ENCODE measurements at regions not wholly inside any gene's neighbourhood (a gene's known extent, or its start where the extent isn't known, plus 50 kb on each side); places are given as distances from the start of the nearest gene placed in this dataset.
"Not testable (repeated sequence)": the region's sequence is repeated elsewhere in the genome, so short reads cannot be mapped to it uniquely, and the experiment has no call there.

DNA sequence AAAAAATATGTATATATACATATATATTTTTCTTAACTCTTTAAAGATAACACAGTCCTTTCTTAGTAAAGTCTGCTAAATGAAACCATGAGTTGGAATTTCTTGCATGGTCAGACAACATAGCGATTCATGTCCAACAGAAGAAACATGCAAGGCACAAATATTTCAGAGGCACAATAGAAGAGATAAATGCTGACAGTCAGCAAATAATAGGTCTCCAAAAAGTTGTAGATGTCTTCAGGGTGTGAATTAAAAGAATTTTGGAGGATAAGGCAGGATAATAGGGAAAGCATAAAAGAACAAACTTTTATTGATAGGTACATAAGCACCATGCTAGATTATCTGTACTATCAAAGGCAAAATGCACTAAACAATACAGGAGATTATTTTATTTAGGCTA lies 800.2 kb downstream of the PLCL1 start:
- Histone ChIP-seq H3K4me1 (ENCODE audit: control insufficient read depth, extremely low read depth, insufficient read depth, low read length) (no peaks in the 10 kb centered on the region), H3K79me2 (ENCODE audit: control insufficient read depth, insufficient read depth, low read length) (no peaks in the 10 kb centered on the region), H3K4me3 (ENCODE audit: control insufficient read depth in 2 of 3, extremely low read depth in 1 of 3, insufficient read depth in 2 of 3, low read depth in 1 of 3, low read length in 3 of 3) (no peak overlapping the region), H2AFZ (ENCODE audit: control insufficient read depth, low read length) (no peak overlapping the region), H4K20me1 (ENCODE audit: control insufficient read depth, extremely low read depth, insufficient read depth, low read length) (no peaks in the 10 kb centered on the region), H3K4me2 (ENCODE audit: control insufficient read depth, extremely low read depth, insufficient read depth, low read depth, low read length) (no peak overlapping the region), H3K9me1 (ENCODE audit: control insufficient read depth, extremely low read depth, insufficient read depth, low read length) (no peaks in the 10 kb centered on the region), H3K9me3 (ENCODE audit: control insufficient read depth, low read depth, low read length) (no peaks in the 10 kb centered on the region), H3K9ac (ENCODE audit: control insufficient read depth, extremely low read depth, insufficient read depth, low read length) (no peak overlapping the region), H3K36me3 (ENCODE audit: control insufficient read depth in 2 of 2, extremely low read depth in 1 of 2, insufficient read depth in 2 of 2, low read length in 2 of 2) (no peaks in the 10 kb centered on the region), H3K27me3 (ENCODE audit: control insufficient read depth, extremely low read depth, insufficient read depth, low read length) (no peaks in the 10 kb centered on the region), H3K27ac (ENCODE audit: control insufficient read depth, insufficient read depth, low read length) (no peak overlapping the region)
- dilution Hi-C loops (cut with MboI; ENCODE audit: extremely low pct_ligation_motif_present, low sequenced_read_pairs), result no loop called here
- DNase-seq (ENCODE audit: low read depth, low spot score) (no peak), FAIRE-seq (no peak)
- TF ChIP-seq EZH2 (IDR thresholded peaks at IDR 0.05; ENCODE audit: low read length), result no peak
- TF ChIP-seq, protein P1, sequence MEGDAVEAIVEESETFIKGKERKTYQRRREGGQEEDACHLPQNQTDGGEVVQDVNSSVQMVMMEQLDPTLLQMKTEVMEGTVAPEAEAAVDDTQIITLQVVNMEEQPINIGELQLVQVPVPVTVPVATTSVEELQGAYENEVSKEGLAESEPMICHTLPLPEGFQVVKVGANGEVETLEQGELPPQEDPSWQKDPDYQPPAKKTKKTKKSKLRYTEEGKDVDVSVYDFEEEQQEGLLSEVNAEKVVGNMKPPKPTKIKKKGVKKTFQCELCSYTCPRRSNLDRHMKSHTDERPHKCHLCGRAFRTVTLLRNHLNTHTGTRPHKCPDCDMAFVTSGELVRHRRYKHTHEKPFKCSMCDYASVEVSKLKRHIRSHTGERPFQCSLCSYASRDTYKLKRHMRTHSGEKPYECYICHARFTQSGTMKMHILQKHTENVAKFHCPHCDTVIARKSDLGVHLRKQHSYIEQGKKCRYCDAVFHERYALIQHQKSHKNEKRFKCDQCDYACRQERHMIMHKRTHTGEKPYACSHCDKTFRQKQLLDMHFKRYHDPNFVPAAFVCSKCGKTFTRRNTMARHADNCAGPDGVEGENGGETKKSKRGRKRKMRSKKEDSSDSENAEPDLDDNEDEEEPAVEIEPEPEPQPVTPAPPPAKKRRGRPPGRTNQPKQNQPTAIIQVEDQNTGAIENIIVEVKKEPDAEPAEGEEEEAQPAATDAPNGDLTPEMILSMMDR (optimal IDR thresholded peaks at IDR 0.05 in 1 of 3, IDR thresholded peaks at IDR 0.05 in 1 of 3, conservative IDR thresholded peaks at IDR 0.05 in 1 of 3; ENCODE audit: extremely low read depth in 1 of 3, insufficient read depth in 2 of 3, low read length in 3 of 3), result no peak

GRCh38 chr2:198602986-198603385 lies 798.6 kb downstream of the PLCL1 start:
- H3K27me3 ChIP-seq (ENCODE audit: control insufficient read depth, extremely low read depth, insufficient read depth, low read length); H3K9me3 ChIP-seq (ENCODE audit: control insufficient read depth, low read depth, low read length); H3K27ac ChIP-seq (ENCODE audit: control insufficient read depth, insufficient read depth, low read length); H3K79me2 ChIP-seq (ENCODE audit: control insufficient read depth, insufficient read depth, low read length); FAIRE-seq; H3K4me2 ChIP-seq (ENCODE audit: control insufficient read depth, extremely low read depth, insufficient read depth, low read depth, low read length); H3K9me1 ChIP-seq (ENCODE audit: control insufficient read depth, extremely low read depth, insufficient read depth, low read length); H4K20me1 ChIP-seq (ENCODE audit: control insufficient read depth, extremely low read depth, insufficient read depth, low read length); H2AFZ ChIP-seq (ENCODE audit: control insufficient read depth, low read length); H3K4me3 ChIP-seq (ENCODE audit: control insufficient read depth in 2 of 3, extremely low read depth in 1 of 3, insufficient read depth in 2 of 3, low read depth in 1 of 3, low read length in 3 of 3); H3K36me3 ChIP-seq (ENCODE audit: control insufficient read depth in 2 of 2, extremely low read depth in 1 of 2, insufficient read depth in 2 of 2, low read length in 2 of 2); dilution Hi-C loops (cut with MboI; ENCODE audit: extremely low pct_ligation_motif_present, low sequenced_read_pairs); H3K9ac ChIP-seq (ENCODE audit: control insufficient read depth, extremely low read depth, insufficient read depth, low read length); H3K4me1 ChIP-seq (ENCODE audit: control insufficient read depth, extremely low read depth, insufficient read depth, low read length); DNase-seq (ENCODE audit: low read depth, low spot score): not testable (repeated sequence)

DNA sequence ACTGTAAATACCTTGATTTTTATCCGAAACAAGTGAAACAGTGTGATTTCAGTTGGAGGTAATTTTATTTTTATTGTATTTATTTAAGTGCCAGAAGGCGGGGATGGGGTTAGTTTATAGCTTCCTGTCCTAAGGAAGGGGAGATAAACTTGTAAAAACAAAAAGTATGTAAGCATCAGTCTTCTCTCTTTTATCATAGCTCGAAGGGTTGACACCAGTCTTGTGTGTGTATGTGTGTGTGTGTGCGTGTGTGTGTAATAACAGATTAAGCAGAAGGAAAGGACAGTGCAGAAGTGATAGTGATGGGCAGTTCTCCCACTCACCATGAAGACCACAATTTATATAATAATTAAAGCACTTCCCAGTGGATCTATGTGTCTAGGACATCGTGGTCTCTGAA lies 793.3 kb downstream of the PLCL1 start:
- dilution Hi-C loops (cut with MboI; ENCODE audit: extremely low pct_ligation_motif_present, low sequenced_read_pairs), result no loop called here
- Histone ChIP-seq H3K36me3 (ENCODE audit: control insufficient read depth in 2 of 2, extremely low read depth in 1 of 2, insufficient read depth in 2 of 2, low read length in 2 of 2) (no peaks in the 10 kb centered on the region), H3K4me2 (ENCODE audit: control insufficient read depth, extremely low read depth, insufficient read depth, low read depth, low read length) (no peak overlapping the region), H3K27ac (ENCODE audit: control insufficient read depth, insufficient read depth, low read length) (no peak overlapping the region), H4K20me1 (ENCODE audit: control insufficient read depth, extremely low read depth, insufficient read depth, low read length) (no peaks in the 10 kb centered on the region), H3K27me3 (ENCODE audit: control insufficient read depth, extremely low read depth, insufficient read depth, low read length) (no peaks in the 10 kb centered on the region), H3K9ac (ENCODE audit: control insufficient read depth, extremely low read depth, insufficient read depth, low read length) (no peak overlapping the region), H3K9me3 (ENCODE audit: control insufficient read depth, low read depth, low read length) (no peaks in the 10 kb centered on the region), H3K79me2 (ENCODE audit: control insufficient read depth, insufficient read depth, low read length) (no peaks in the 10 kb centered on the region), H3K9me1 (ENCODE audit: control insufficient read depth, extremely low read depth, insufficient read depth, low read length) (no peaks in the 10 kb centered on the region), H3K4me1 (ENCODE audit: control insufficient read depth, extremely low read depth, insufficient read depth, low read length) (no peaks in the 10 kb centered on the region), H3K4me3 (ENCODE audit: control insufficient read depth in 2 of 3, extremely low read depth in 1 of 3, insufficient read depth in 2 of 3, low read depth in 1 of 3, low read length in 3 of 3) (no peak overlapping the region), H2AFZ (ENCODE audit: control insufficient read depth, low read length) (no peak overlapping the region)
- DNase-seq (ENCODE audit: low read depth, low spot score) (no peak), FAIRE-seq (no peak)
- no peak for TF ChIP-seq EZH2 (IDR thresholded peaks at IDR 0.05; ENCODE audit: low read length)
- TF ChIP-seq, protein P1 (optimal IDR thresholded peaks at IDR 0.05 in 1 of 3, IDR thresholded peaks at IDR 0.05 in 1 of 3, conservative IDR thresholded peaks at IDR 0.05 in 1 of 3; ENCODE audit: extremely low read depth in 1 of 3, insufficient read depth in 2 of 3, low read length in 3 of 3), result no peak

Data from keratinocyte (primary cell).